T-helper 1 cell treated with Interleukin-12 subunit alpha and Interleukin-12 subunit beta and Interleukin-4 antibody, amounts not matched to agents 30 ng/mL and 1 ng/mL, for 36 hours (primary cell): ENCODE measurements at regions not wholly inside any gene's neighbourhood (a gene's known extent, or its start where the extent isn't known, plus 50 kb on each side); places are given as distances from the start of the nearest gene placed in this dataset.

Experiments
- intact Hi-C: fragments of 100-400 bp; cut with micrococcal nuclease; formaldehyde crosslinking; loops from one replicate; pipeline ENCODE4 v1.15.1; 2024

DNA sequence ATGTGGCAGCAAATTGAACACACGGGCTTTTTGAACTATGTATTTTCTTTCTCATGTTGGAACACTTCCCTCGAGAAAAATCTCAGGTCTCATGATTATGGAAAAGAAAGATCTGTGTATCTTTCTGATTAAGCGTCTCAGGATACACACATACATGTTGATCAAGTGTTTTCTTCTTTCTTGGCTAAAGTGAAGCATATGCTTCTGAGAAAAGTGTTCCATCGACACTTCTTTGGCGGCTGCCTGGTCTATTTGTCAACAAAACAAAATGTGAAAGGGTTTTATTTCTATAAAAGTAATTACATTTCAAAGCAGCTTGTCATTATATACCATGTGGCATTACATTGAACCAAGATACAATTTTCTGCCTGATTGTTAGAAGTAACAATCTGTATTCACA, 157.5 kb downstream of the DLEU7 start:
- intact Hi-C loops, result loop anchor here (2.0 kb wide), 1 partner anchor 29 kb away; no protein-coding TSS in a partner anchor

DNA sequence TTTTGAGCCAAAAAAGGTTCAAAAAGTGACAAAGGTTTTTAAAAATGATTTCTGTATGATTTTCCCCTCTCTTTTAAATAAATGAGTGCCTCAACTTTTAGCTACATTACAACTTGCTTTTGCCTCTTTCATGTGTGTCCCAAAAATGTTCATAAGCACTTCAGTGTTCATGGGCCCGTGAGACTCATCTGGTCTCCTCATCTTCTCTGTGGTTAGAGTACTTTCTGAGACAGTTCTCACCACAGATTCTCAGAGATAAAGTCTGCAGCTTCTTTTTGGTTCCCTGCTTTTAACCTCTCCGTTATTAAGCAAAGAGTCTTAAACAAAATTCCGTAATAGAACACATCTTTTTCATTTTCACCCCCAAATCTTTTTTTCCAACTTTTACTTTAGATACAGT, 156.9 kb downstream of the DLEU7 start:
- intact Hi-C loops, result loop anchor here (2.0 kb wide), 1 partner anchor 28 kb away; no protein-coding TSS in a partner anchor

DNA sequence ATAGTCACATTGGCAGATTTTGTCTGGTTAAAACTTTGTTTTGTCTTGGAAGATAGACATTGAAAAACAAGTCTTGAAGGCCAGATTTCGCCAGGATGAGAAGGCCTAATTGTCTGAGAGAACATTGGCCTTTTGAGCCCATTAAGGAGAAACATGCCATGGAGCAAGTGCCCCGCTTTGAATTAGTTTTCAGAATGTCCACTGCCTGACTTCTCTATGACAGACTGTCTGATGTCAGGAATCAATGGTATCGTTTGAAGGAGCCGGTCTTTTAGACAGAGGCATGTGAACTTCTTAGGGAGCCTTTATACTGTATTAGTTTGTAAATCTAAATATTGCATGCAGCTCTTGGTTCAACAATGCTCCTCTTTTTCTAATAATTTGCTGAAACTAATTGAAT, 155.9 kb downstream of the DLEU7 start:
- intact Hi-C loops, result loop anchor here (2.0 kb wide), 1 partner anchor 27 kb away; no protein-coding TSS in a partner anchor

DNA sequence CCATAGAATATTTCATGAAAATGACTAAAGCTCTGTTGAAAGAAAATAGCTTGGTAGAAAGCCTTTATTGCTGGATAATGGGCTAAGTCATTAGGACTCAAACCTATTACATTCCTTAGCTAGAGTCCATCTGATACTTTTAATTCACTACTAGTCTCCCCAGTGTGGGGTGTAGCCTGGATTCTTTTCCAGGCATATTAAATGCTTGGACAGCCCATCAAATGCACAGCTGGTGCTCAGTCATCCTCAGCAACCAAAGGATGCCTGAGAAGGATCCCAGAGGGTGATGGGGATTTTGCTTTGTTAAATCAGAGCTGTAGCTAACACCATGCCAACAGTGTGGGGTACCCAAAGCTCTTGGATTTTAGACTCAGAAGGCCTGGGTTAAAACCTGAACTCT, 153.5 kb downstream of the DLEU7 start:
- intact Hi-C loops, result no loop called here

DNA sequence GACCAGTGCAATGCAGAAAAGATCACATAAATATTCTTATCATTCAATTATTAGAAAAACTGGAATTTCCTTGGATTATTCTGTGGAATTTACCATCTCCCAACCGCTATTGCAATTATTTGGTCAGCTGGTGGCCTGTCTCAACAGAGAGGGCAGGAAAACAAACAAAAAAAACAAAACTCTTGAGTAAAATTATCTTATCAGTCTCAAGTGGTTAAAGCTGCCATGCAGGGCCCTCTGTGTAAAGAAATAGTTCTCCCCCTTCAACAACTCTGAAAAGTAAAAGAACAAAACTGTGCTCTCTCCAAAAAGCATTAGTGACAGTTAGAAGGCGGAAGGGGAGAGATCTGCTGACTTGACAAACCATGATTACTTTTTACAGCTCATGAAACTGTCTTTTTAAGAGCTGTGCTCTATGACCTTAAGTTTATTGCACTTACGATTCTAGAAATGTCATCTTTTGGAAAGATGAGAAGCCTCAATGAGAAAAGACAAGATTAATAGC, 152.3 kb downstream of the DLEU7 start:
- intact Hi-C loops, result no loop called here

DNA sequence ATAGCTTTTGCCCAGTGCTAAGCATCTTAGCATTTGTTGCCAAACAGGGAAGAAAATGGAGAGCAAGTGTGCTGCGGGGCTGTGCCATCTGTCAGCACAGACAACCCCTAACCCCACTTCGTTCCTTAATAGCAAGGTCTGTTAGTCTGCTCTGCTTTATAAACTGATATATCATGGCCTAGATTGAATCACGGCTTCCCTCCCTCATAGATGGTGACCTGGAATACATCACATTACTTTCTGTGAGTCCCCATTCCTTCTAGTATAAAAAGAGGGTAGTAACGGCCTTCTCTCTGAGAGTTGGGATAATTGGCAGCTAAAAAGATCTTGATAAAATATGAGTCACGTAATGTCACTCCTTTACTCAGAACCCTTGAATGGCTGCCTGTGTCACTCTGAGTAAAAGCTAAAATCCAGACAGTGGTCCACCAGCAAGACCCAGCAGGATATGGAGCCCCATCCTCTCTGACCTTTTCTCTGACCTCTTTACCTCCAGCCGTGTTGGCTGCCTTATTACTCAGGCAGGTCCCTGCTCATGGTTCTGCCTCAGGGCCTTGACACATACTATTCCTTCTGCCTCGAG, 151.7 kb downstream of the DLEU7 start:
- intact Hi-C loops, result no loop called here

DNA sequence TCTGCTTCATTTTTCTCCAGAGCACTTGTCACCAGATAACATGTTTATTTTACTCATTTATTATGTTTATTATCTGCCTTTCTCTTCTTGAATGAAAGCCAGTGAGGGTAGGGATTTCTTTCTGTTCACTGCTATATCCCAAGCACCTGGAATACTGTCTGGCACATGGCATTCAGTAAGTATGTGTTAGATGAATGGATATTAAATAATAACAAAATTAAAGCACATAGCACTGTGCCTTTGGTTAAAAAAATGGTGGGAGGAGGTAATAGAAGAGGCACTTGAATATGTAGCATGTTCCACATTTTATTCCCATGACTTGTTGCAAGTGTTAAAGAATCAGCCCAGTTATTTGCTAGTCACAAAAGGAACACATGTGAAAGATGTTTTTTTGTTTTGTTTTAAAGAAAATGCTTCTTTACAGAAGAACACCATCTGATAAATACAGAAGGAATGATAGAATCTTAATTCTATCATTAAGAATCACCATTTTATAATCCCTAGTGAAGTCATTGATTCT, 151.0 kb downstream of the DLEU7 start:
- intact Hi-C loops, result no loop called here

DNA sequence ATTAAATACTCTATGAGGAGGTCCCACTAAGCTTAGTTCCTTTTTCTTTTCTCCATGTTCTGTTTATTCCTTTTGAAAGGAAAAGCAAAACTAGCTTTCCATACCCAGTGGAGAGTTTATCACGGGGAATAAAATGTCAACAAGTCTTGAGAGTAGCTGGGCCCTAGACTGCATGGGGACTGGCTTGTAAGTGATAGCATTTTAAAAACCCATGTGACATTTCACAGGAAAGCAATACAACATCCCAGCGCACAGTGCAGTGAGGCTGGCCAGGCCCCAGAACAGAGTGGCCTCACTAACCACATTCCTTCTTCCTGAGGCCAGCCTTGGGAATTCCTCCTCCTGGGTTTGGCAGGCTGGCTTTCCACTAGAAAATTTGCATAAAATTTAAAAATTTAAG, 149.8 kb downstream of the DLEU7 start:
- intact Hi-C loops, result no loop called here

DNA sequence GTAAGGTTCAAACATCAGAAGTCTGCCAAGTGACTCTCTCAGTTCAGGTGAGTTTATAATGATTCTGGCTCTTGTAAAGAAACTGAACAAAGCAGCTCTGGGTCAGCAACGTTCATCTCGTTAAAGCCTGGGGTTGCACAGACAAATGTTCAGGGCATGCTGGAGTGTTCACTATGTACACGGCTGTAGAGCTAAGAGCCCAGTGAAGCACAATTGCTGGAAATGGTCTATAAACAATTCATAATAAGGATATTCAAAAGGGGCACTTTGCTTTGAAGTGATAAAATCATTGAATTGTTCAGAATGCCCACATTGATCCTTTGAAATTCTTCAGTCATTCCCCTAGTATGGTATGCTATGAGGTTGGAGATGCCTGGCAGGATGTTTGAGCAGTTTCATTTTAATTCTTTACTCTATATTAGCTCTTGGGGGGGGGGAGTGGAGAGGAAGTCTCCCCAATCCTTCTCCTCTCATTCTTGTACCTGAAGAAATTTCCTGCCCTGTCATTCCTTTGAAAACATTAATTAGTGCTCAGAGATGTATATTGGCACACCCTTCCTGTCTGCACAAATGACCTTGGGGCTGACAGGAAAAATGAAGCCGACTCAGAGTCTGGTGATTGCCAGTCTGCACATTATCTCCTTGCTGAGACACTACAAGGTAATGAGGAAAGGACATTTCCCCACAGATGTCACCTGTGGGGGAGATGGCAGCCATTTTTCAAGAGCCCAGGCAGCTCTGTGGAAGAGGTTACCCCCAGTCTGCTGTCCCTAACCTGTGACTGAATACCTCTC, 145.5 kb downstream of the DLEU7 start:
- intact Hi-C loops, result no loop called here

DNA sequence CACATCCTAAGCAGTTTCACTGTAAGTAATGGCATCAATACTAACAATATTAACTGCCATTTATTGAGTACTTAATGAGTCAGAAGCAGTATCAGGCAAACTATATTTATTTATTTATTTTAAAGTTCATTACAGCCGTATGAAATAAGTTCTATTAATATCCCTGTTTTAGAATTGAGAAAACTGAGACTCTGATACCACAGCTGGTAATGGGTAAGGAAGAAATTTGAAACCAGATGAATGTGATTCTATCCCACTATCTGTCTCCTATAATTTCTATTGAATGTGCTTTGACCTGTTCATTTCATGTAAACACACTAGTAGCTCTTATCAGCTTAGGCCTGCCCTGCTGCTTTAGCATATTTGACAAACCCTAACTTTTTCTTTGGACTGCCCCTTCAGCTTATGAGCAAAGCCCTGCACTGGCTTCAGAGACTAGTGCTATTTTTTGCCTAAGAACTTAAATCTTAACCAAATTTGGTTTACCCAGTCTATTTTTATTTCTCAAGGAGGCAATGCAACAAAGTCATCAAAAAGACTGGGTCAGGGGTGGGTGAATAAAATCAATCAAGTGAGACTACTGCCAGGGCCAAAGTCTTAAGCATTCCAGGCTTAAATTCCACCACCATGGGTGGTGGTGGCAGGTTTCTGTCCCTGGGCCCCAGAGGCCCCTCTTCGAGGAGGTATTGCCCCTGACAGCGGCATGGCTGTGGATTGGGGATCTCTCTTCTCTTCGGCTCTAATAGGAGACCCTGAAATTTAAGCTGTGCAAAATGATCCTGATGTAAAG, 143.4 kb downstream of the DLEU7 start:
- intact Hi-C loops, result no loop called here

DNA sequence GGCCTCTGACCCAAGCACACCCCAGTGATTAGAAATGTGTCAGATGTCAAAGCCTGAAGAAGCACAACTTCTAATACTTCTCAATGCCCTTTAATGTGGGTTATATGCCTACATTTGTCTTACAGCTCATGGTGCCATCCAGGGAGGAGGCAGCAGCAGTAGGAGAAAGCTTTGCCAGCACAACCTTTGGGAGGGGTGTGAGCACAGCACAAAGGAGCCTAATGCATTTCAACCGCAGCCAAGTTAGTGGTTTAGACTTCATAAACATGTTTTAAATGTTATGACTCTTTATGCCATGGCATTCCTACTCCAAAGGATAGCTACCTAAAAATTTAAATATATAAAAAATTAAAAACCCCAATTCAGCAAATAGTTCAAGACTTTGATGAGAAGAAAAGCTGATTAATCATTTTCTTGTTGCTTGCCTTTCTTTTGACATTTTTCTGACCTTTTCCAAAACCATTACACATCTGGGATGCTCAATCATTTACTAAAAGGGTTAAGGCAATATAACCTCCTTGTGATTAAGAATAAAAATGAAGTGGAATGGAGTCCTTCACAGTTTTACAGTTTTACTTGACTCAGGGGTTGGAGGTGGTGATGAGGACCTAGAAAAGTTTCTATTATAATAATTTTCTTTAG, 142.7 kb downstream of the DLEU7 start:
- intact Hi-C loops, result no loop called here

DNA sequence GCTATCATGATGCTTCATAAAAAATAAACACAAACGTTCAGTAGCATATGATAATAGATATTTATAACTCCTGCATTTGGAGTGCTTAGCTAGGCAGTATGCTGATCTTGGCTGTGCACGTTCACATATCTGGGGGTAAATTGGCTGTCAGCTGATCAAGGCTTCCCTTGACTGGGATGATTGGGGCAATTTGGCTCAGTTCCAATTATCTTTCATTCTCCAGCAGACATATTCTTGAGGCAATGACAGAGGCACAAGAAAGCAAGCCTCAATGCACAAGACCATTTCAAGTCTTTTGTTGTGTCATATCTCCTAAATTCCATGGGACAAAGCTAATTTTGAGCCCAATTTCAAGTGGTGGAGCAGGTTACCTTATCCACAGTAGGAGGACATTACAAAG, 142.0 kb downstream of the DLEU7 start:
- intact Hi-C loops, result no loop called here

DNA sequence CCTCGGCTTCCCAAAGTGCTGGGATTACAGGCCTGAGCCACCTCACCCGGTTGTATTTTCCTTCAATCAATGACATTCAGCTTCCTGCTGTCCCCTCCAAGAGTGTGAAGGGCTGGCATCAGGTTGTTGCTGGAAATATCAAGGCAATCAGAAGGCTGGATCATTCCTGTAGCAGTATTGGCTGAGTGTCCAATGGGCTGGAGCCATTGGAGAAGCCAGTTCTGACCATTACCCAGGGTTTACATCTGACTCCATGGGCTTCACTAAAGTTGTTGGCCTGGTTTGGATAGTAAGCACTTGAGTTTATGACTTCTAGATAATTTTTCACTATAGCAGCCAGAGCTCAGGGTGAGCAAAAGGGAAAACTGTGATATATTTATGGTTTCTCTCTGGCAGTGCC, 137.0 kb downstream of the DLEU7 start:
- intact Hi-C loops, result no loop called here

DNA sequence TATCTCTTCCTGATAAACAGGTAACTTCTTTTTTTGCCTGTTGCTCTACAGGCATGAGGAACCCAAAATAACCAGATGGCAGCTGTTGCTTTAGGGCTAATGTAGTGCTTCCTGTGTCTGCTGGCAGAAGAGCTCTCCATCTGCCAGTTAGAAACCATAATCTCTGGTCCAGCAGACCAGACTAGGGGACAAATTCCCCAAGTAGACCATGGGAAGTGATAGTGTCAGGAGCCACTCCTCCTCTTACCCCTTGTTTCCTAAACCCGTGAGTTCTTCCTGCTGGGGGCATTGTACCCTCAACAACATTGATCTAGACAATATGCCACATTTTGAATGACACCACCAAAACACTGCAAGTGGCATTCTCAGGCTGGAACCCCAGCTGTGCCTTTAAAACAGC, 135.9 kb downstream of the DLEU7 start:
- intact Hi-C loops, result no loop called here

DNA sequence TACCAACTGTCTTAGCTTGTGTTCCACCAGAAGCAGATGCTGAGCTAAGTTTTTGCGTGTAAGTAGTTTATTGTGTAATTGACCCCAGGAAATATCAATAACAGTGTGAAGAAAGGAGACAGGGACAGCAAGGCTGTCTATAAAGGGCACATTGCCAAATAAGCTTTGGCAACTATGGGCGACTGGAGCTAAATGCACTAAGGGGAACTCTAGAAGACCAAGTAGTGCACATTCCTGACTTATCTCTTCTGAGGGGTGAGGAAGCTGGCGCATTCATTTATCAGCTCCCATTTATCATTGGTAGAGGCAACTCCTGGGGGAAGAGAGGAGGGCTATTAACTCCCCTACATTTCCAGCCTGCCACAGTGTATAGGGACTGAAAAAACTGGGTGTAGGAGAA, 135.0 kb downstream of the DLEU7 start:
- intact Hi-C loops, result no loop called here

DNA sequence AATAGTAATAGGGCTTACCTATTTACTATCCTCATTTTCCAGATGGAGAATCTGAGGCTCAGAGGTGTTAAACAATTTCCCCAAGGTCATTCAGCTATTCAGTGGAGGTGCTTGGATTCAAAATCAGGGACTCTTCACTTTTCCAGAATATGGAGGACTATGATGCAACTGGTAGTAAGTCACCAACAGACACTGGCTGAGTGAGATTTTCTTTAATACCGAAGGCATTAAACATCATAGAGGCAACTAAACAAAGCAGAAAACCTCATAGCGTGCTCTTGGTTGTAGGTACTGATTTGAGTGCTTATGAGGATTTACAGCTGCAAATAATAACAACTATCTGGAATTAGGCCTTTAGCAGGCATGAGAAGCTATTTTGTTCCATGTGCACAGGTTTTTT, 134.4 kb downstream of the DLEU7 start:
- intact Hi-C loops, result no loop called here

DNA sequence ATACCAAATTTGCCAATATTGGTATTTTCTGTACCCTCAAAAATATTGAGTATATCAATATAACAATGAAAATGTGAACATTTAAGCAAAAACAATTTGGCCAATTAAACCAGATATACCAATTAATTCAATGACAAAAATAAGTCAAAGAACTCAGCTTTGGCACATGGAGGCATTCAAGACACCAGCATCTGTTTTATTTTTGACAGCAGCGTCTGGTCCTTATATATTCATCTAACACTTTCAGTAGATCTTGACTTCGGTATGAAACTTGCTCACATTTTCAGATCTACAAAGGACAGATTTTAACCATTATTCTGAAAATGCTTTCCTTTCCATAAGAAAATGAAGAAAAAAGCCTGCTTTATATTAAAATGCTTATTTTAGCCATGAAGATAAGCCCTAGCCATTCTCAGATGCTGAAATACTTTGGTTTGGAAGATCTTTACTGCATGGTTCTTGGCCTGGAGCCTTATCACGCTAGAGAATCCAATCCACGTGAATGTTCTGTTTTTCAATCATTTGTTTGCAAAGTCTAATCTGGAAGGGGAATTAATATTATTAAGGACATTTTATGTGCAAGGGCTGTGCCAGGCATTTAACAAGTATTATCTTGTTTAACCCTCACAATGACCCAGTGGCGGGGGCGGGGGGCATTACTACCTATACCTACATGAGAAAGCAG, 132.2 kb downstream of the DLEU7 start:
- intact Hi-C loops, result loop anchor here (5.0 to 10.0 kb wide), 3 partner anchors 181 to 716 kb away; partner anchors contain the start of gene TRIM13

DNA sequence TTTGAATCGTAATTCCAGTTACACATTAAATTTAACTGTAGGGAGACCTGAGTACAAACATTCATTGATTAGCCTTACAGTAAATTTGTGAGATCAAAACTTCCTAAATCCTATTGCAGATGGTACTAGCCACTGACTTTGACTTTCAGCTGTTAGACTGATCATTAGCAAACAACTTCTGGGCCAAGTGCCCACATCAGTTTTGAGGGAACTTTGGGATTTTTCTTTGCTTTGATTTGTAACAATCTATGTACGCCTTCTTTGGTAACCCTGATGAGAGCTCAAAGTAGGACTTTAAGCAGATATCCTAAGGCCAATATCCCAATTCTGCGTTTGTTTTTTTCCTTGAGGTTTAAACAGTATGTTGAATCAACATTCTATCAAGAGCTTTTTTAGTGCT, 131.5 kb downstream of the DLEU7 start:
- intact Hi-C loops, result loop anchor here (5.0 to 10.0 kb wide), 3 partner anchors 180 to 717 kb away; partner anchors contain the start of gene TRIM13

DNA sequence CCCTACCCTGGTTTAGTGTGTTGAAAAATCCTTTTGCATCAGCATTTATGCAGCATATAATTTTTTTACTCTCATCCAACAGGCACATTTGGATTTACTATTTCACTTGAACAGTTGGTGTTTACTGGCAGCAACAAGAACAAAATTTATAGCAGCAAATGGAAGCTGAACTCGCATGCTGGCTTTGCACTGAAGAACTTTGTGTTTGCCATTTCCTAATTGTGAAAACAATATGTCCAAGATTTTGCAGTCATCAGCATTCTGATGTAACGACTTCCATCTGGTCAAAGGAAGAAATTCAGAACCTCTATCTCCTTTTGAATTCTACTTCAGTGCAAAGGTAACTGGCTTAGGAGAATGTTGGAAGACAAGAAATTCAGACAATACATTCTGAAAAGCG, 131.0 kb downstream of the DLEU7 start:
- intact Hi-C loops, result loop anchor here (5.0 to 10.0 kb wide), 3 partner anchors 180 to 718 kb away; partner anchors contain the start of gene TRIM13

DNA sequence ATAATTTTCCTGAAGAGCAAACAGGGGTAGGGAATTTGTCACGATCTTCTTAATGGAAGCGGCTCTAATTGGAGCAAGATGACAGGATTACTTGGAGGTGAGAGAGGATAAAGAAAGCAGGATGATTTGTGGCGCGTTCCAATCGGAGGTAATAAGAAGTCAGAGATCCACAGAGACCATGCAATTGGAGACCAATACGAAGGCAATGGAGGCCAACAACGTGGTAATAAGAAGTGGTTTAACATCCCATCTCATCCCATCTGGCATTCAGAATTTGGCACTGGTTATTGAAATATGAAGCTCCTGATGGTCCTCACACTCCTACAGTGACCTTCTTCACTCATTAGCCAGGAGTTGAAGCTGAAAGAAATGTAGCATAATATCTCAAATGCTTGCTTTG, 130.6 kb downstream of the DLEU7 start:
- intact Hi-C loops, result loop anchor here (5.0 to 10.0 kb wide), 3 partner anchors 179 to 718 kb away; partner anchors contain the start of gene TRIM13
